ENCODE measurements at regions not wholly inside any gene's neighbourhood (a gene's known extent, or its start where the extent isn't known, plus 50 kb on each side); places are given as distances from the start of the nearest gene placed in this dataset.

- DNase-seq (no peak), ATAC-seq (no peak)
- Histone ChIP-seq H3K4me3 (no peak overlapping the region), H3K27me3 (peaks cover 0 to 34% (median 0%) of the 10 kb centered on the region in 7 donors), H3K9me3 (peaks cover 0 to 7% (median 0%) of the 10 kb centered on the region in 11 donors), H3K36me3 (no peaks in the 10 kb centered on the region), H3K27ac (no peak overlapping the region), H3K4me1 (no peaks in the 10 kb centered on the region)
- intact Hi-C loops (cut with DNase I), result no loop called here
- no peak for TF ChIP-seq CTCF (IDR thresholded peaks at IDR 0.05)
- WGBS, 2 donors, result 85 to 87% methylated on average over 1 of the region's 1 CpG
Observed at GRCh38 chrX:39189431-39189830, 388.2 kb downstream of the MID1IP1 start.

DNA sequence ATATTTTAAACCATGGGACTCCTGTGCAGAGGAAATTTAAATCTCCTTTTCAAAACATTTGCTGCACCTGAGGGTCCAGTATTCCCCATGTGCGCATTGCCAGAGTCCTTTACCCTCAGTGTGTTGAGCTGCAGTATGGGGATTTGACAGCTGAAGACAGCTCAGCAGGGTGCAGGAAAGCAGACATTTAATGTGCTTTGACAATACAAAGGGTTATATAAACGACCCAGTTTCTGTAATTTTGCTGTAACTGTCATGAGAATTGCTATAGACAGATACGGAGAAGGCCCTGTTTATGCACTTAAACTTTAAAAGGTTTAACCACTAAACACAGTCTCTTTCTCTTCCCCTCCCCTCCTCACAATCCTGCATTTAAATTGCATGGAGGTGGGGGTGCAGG lies 393.4 kb downstream of the MID1IP1 start:
- intact Hi-C loops (cut with DNase I), result loop anchor here in 1 of 10 donors (5.0 kb wide), 1 partner anchor 1117 kb away; no protein-coding TSS in a partner anchor
- no peak overlapping the region for H3K4me3 ChIP-seq
- no peaks in the 10 kb centered on the region for H3K9me3 ChIP-seq
- no peak for ATAC-seq
- no peak for DNase-seq
- 43 to 50% methylated on average over 3 of the region's 3 CpGs for WGBS, 2 donors
- peaks cover 0 to 33% (median 0%) of the 10 kb centered on the region in 7 donors for H3K27me3 ChIP-seq
- peaks cover 0 to 10% (median 0%) of the 10 kb centered on the region in 9 donors for H3K4me1 ChIP-seq
- no peak for TF ChIP-seq CTCF (IDR thresholded peaks at IDR 0.05)
- H3K27ac ChIP-seq, result no peak overlapping the region
- H3K36me3 ChIP-seq, result no peaks in the 10 kb centered on the region

GRCh38 chrX:39195156-39195555 lies 393.9 kb downstream of the MID1IP1 start:
- TF ChIP-seq CTCF (IDR thresholded peaks at IDR 0.05), result no peak
- WGBS, 2 donors, result 24 to 27% methylated on average over 6 to 7 of the region's 7 CpGs
- no peak for DNase-seq
- no peak for ATAC-seq
- H3K27me3 ChIP-seq, result peaks cover 0 to 37% (median 0%) of the 10 kb centered on the region in 7 donors
- H3K4me1 ChIP-seq, result peaks cover 0 to 10% (median 0%) of the 10 kb centered on the region in 9 donors
- H3K27ac ChIP-seq, result no peak overlapping the region
- no peaks in the 10 kb centered on the region for H3K9me3 ChIP-seq
- no peaks in the 10 kb centered on the region for H3K36me3 ChIP-seq
- intact Hi-C loops (cut with DNase I), result no loop called here
- H3K4me3 ChIP-seq, result no peak overlapping the region

GRCh38 chrX:39196192-39197102 lies 395.2 kb downstream of the MID1IP1 start:
- H3K4me3 ChIP-seq, result no peak overlapping the region
- ATAC-seq (peak in 2 of 8 donors; percentile 16 to 39), DNase-seq (no peak)
- peaks cover 0 to 10% (median 0%) of the 10 kb centered on the region in 9 donors for H3K4me1 ChIP-seq
- H3K36me3 ChIP-seq, result no peaks in the 10 kb centered on the region
- 50 to 54% methylated on average over 10 of the region's 10 CpGs for WGBS, 2 donors
- H3K27me3 ChIP-seq, result peaks cover 0 to 33% (median 0%) of the 10 kb centered on the region in 7 donors
- intact Hi-C loops (cut with DNase I), result no loop called here
- H3K27ac ChIP-seq, result no peak overlapping the region
- no peaks in the 10 kb centered on the region for H3K9me3 ChIP-seq
- TF ChIP-seq CTCF (IDR thresholded peaks at IDR 0.05), result no peak

All from heart right ventricle (tissue), 16 donors.